SK-N-MC (cell line): ENCODE measurements at regions not wholly inside any gene's neighbourhood (a gene's known extent, or its start where the extent isn't known, plus 50 kb on each side); places are given as distances from the start of the nearest gene placed in this dataset.

Experiments
- EZH2 ChIP-seq: fragments of 200-600 bp; sonication (generic); IDR thresholded peaks from one replicate; pipeline ENCODE4 v1.6.1; 2017; ENCODE audit warnings: antibody characterized with exemption
- POLR2AphosphoS5 ChIP-seq: IDR thresholded peaks from 2 replicates; pipeline ENCODE4 v1.6.1; 2012; ENCODE audit warnings: mild to moderate bottlenecking, low read depth, low read length, borderline replicate concordance

DNA sequence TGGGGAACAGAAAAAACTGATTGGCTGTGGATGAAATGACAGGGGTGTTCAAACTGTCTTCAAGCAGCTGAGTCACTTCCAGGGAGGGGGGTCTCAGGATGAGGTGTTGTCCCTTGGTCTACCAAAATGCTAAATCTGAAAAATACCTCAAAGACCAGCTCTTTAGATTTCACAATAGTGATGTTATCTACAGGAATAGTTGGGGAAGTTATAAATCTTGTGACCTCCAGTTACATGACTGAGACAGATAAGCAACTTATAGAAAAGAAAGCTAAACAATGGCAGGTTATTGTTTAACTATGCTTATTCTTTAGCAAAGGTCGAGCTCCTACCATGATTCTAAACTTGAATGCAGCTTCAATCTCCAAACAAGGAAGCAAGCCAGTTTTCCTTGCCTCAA, 125.4 kb downstream of the SYT10 start:
- TF ChIP-seq EZH2: no peak
- TF ChIP-seq POLR2AphosphoS5: no peak
